Astrocyte (in vitro differentiated cells and primary cell): ENCODE measurements at regions not wholly inside any gene's neighbourhood (a gene's known extent, or its start where the extent isn't known, plus 50 kb on each side); places are given as distances from the start of the nearest gene placed in this dataset.

ENCODE experiments used
- DNase-seq: peaks from one replicate; pipeline ENCODE4 v3.0.0-alpha.2; 2010; ENCODE audit warnings: low read depth
- FAIRE-seq: peaks from 2 replicates; lab custom pipeline; 2011; peaks lifted over from hg19 to GRCh38; lab: Jason Lieb, UNC
- H2AFZ ChIP-seq: 2 replicates; pipeline ENCODE4 v1.6.0; 2012; ENCODE audit warnings: low read depth, low read length, inconsistent platforms
- H3K27ac ChIP-seq: 2 replicates; pipeline ENCODE4 v1.5.1; 2011; ENCODE audit warnings: low read depth, low read length, inconsistent platforms
- H3K27me3 ChIP-seq: 2 replicates; pipeline ENCODE4 v1.6.0; 2011; ENCODE audit warnings: low read length, inconsistent platforms; ENCODE audit not compliant: insufficient read depth
- H3K36me3 ChIP-seq: 2 replicates; pipeline ENCODE4 v1.5.1; 2011; ENCODE audit warnings: low read length, inconsistent platforms; ENCODE audit not compliant: insufficient read depth
- H3K4me1 ChIP-seq: 2 replicates; pipeline ENCODE4 v1.5.1; 2011; ENCODE audit warnings: low read length, inconsistent platforms; ENCODE audit not compliant: insufficient read depth
- H3K4me2 ChIP-seq: 2 replicates; pipeline ENCODE4 v1.6.0; 2012; ENCODE audit warnings: low read length, inconsistent platforms
- H3K4me3 ChIP-seq: 2 replicates; pipeline ENCODE4 v1.5.1; 2011; ENCODE audit warnings: low read depth, mild to moderate bottlenecking, low read length, inconsistent platforms; ENCODE audit not compliant: insufficient read depth
- H3K79me2 ChIP-seq: 2 replicates; pipeline ENCODE4 v1.6.0; 2012; ENCODE audit warnings: mild to moderate bottlenecking, low read length, inconsistent platforms; ENCODE audit not compliant: insufficient read depth
- H3K9ac ChIP-seq: 2 replicates; pipeline ENCODE4 v1.6.0; 2012; ENCODE audit warnings: mild to moderate bottlenecking, low read length, inconsistent platforms
- H3K9me3 ChIP-seq: 2 replicates; pipeline ENCODE4 v1.5.1; 2012; ENCODE audit warnings: low read depth, mild to moderate bottlenecking, low read length, inconsistent platforms; ENCODE audit not compliant: insufficient read depth
- H4K20me1 ChIP-seq: 2 replicates; pipeline ENCODE4 v1.6.0; 2012; ENCODE audit warnings: low read length, inconsistent platforms; ENCODE audit not compliant: insufficient read depth
- H3K27ac Mint-ChIP-seq: one replicate; pipeline ENCODE4 v1.8.0; 2021; ENCODE audit warnings: mild to moderate bottlenecking, mixed read lengths; ENCODE audit not compliant: unreplicated experiment
- H3K27me3 Mint-ChIP-seq: one replicate; pipeline ENCODE4 v1.8.0; 2021; ENCODE audit warnings: low read depth, mixed read lengths; ENCODE audit not compliant: unreplicated experiment
- H3K36me3 Mint-ChIP-seq: one replicate; pipeline ENCODE4 v1.8.0; 2021; ENCODE audit warnings: low read depth, mixed read lengths; ENCODE audit not compliant: unreplicated experiment
- H3K4me1 Mint-ChIP-seq: one replicate; pipeline ENCODE4 v1.8.0; 2021; ENCODE audit warnings: low read depth, mixed read lengths; ENCODE audit not compliant: unreplicated experiment
- H3K4me3 Mint-ChIP-seq: one replicate; pipeline ENCODE4 v1.8.0; 2021; ENCODE audit warnings: mild to moderate bottlenecking, moderate library complexity, mixed read lengths; ENCODE audit not compliant: unreplicated experiment
- H3K9me3 Mint-ChIP-seq: one replicate; pipeline ENCODE4 v1.8.0; 2021; ENCODE audit warnings: mild to moderate bottlenecking, mixed read lengths; ENCODE audit not compliant: unreplicated experiment
- CTCF ChIP-seq: IDR thresholded peaks from 2 replicates; pipeline ENCODE4 v1.5.1; 2011; ENCODE audit warnings: low read depth, mild to moderate bottlenecking, inconsistent platforms, low read length, moderate library complexity; ENCODE audit not compliant: insufficient read depth
- EZH2 ChIP-seq: IDR thresholded peaks from 2 replicates; pipeline ENCODE4 v1.6.1; 2012; ENCODE audit warnings: mild to moderate bottlenecking, low read length, inconsistent platforms; ENCODE audit not compliant: insufficient read depth

- Histone ChIP-seq H3K79me2 (no peaks in the 10 kb centered on the region), H3K4me2 (no peak overlapping the region), H3K36me3 (no peaks in the 10 kb centered on the region), H3K27me3 (no peaks in the 10 kb centered on the region), H3K4me1 (no peaks in the 10 kb centered on the region), H3K9ac (no peak overlapping the region), H4K20me1 (no peaks in the 10 kb centered on the region), H2AFZ (no peak overlapping the region), H3K4me3 (no peak overlapping the region), H3K9me3 (no peaks in the 10 kb centered on the region), H3K27ac (no peak overlapping the region)
- DNase-seq (no peak), FAIRE-seq (no peak)
- H3K4me1 Mint-ChIP-seq, result no peaks in the 10 kb centered on the region
- H3K4me3 Mint-ChIP-seq, result no peak overlapping the region
- H3K27ac Mint-ChIP-seq, result no peak overlapping the region
- no peaks in the 10 kb centered on the region for H3K27me3 Mint-ChIP-seq
- peaks cover 1% of the 10 kb centered on the region for H3K9me3 Mint-ChIP-seq
- TF ChIP-seq EZH2 (no peak), CTCF (no peak)
- no peaks in the 10 kb centered on the region for H3K36me3 Mint-ChIP-seq
Observed at GRCh38 chr12:126469211-126469610, 1404.0 kb downstream of the AACS start.

DNA sequence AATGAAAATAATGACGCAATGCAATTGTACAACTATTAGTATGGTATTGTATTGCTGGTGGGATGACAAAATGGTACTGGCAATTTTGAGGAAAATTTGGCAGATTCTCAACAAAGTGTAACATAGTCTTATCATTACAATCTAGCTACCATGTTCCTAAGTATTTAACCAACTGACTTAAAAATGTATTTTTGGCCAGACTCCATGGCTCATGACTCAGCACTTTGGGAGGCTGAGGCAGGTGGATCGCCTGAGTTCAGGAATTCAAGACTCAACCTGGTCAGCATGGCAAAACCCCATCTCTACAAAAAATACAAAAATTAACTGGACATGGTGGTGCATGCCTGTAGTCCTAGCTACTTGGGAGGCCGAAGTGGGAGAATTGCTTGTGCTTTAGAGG, 1409.5 kb downstream of the AACS start:
- Histone ChIP-seq H3K79me2 (no peaks in the 10 kb centered on the region), H4K20me1 (no peaks in the 10 kb centered on the region), H3K9me3 (no peaks in the 10 kb centered on the region), H3K9ac (no peak overlapping the region), H3K4me1 (no peaks in the 10 kb centered on the region), H3K27me3 (no peaks in the 10 kb centered on the region), H3K4me2 (no peak overlapping the region), H3K27ac (no peak overlapping the region), H2AFZ (no peak overlapping the region), H3K4me3 (no peak overlapping the region), H3K36me3 (no peaks in the 10 kb centered on the region)
- Mint-ChIP-seq H3K27ac (no peak overlapping the region), H3K4me3 (no peak overlapping the region), H3K36me3 (no peaks in the 10 kb centered on the region), H3K27me3 (no peaks in the 10 kb centered on the region), H3K4me1 (no peaks in the 10 kb centered on the region), H3K9me3 (peaks cover 1% of the 10 kb centered on the region)
- DNase-seq (no peak), FAIRE-seq (no peak)
- TF ChIP-seq EZH2 (no peak), CTCF (no peak)

DNA sequence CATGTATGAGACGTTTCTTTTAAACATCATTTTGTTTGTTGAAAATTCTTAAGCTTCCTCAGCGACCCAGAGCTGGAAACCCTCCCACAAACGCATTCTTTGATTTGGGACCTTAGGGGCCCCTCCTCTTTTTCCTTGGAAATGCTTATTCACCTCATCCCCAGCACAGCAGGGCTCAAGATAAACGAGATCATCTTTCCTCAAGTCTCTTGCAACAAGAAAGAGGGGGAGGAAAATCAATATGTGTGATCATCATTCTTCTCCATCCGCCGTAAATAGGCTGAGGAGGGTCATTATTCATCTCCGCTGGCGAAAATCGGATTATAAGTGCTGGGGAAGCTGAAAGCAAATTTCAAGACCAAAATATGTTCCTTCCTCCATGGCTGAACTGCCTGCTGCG, 1415.2 kb downstream of the AACS start:
- Mint-ChIP-seq H3K4me3 (no peak overlapping the region), H3K27me3 (no peaks in the 10 kb centered on the region), H3K36me3 (no peaks in the 10 kb centered on the region), H3K9me3 (peaks cover 9% of the 10 kb centered on the region), H3K4me1 (no peaks in the 10 kb centered on the region), H3K27ac (no peak overlapping the region)
- FAIRE-seq (no peak), DNase-seq (no peak)
- H3K4me2 ChIP-seq, result no peak overlapping the region
- H3K79me2 ChIP-seq, result no peaks in the 10 kb centered on the region
- H3K9me3 ChIP-seq, result no peaks in the 10 kb centered on the region
- no peak overlapping the region for H3K27ac ChIP-seq
- no peaks in the 10 kb centered on the region for H4K20me1 ChIP-seq
- no peak for TF ChIP-seq CTCF
- TF ChIP-seq EZH2, result no peak
- peaks cover 12% of the 10 kb centered on the region for H3K4me1 ChIP-seq
- H3K36me3 ChIP-seq, result no peaks in the 10 kb centered on the region
- no peak overlapping the region for H3K4me3 ChIP-seq
- no peak overlapping the region for H2AFZ ChIP-seq
- H3K27me3 ChIP-seq, result no peaks in the 10 kb centered on the region
- no peak overlapping the region for H3K9ac ChIP-seq
